ENCODE measurements at regions not wholly inside any gene's neighbourhood (a gene's known extent, or its start where the extent isn't known, plus 50 kb on each side); places are given as distances from the start of the nearest gene placed in this dataset.

GRCh38 chr6:88232753-88233152, 66.6 kb upstream of the CNR1 start:
- Mint-ChIP-seq H3K27ac (ENCODE audit: unreplicated experiment) (no peak overlapping the region), H3K27me3 (ENCODE audit: unreplicated experiment) (peaks cover 5% of the 10 kb centered on the region), H3K36me3 (ENCODE audit: unreplicated experiment) (peaks cover 37% of the 10 kb centered on the region), H3K4me3 (ENCODE audit: unreplicated experiment) (no peak overlapping the region), H3K4me1 (ENCODE audit: low read depth, unreplicated experiment) (no peaks in the 10 kb centered on the region), H3K9me3 (ENCODE audit: unreplicated experiment) (peaks cover 13% of the 10 kb centered on the region)
- no peak for DNase-seq
- TF ChIP-seq CTCF (IDR thresholded peaks at IDR 0.05; ENCODE audit: partially characterized antibody, unreplicated experiment): no peak

- Mint-ChIP-seq H3K9me3 (ENCODE audit: unreplicated experiment) (no peaks in the 10 kb centered on the region), H3K36me3 (ENCODE audit: unreplicated experiment) (peaks cover 1% of the 10 kb centered on the region), H3K27me3 (ENCODE audit: unreplicated experiment) (no peaks in the 10 kb centered on the region), H3K4me1 (ENCODE audit: low read depth, unreplicated experiment) (peaks cover 4% of the 10 kb centered on the region), H3K4me3 (ENCODE audit: unreplicated experiment) (no peak overlapping the region), H3K27ac (ENCODE audit: unreplicated experiment) (no peak overlapping the region)
- no peak for TF ChIP-seq CTCF (IDR thresholded peaks at IDR 0.05; ENCODE audit: partially characterized antibody, unreplicated experiment)
- DNase-seq: no peak
Measured at GRCh38 chr6:88223298-88223697, 57.2 kb upstream of the CNR1 start.

- H3K27me3 Mint-ChIP-seq (ENCODE audit: unreplicated experiment): no peaks in the 10 kb centered on the region
- DNase-seq: no peak
Measured at GRCh38 chr6:88220493-88220892, 54.3 kb upstream of the CNR1 start.

GRCh38 chr6:88216182-88216581, 50.0 kb upstream of the CNR1 start:
- peaks cover 7% of the 10 kb centered on the region for H3K4me1 Mint-ChIP-seq (ENCODE audit: low read depth, unreplicated experiment)
- H3K36me3 Mint-ChIP-seq (ENCODE audit: unreplicated experiment): peaks cover 5% of the 10 kb centered on the region
- H3K27ac Mint-ChIP-seq (ENCODE audit: unreplicated experiment): no peak overlapping the region
- TF ChIP-seq CTCF (IDR thresholded peaks at IDR 0.05; ENCODE audit: partially characterized antibody, unreplicated experiment): no peak
- H3K4me3 Mint-ChIP-seq (ENCODE audit: unreplicated experiment): no peak overlapping the region
- H3K27me3 Mint-ChIP-seq (ENCODE audit: unreplicated experiment): no peaks in the 10 kb centered on the region
- no peaks in the 10 kb centered on the region for H3K9me3 Mint-ChIP-seq (ENCODE audit: unreplicated experiment)
- DNase-seq: no peak

More at GRCh38 chr6:88220493-88220892, 54.3 kb upstream of the CNR1 start:
- Mint-ChIP-seq H3K9me3 (ENCODE audit: unreplicated experiment) (no peaks in the 10 kb centered on the region), H3K4me3 (ENCODE audit: unreplicated experiment) (no peak overlapping the region), H3K27ac (ENCODE audit: unreplicated experiment) (no peak overlapping the region), H3K4me1 (ENCODE audit: low read depth, unreplicated experiment) (peaks cover 4% of the 10 kb centered on the region), H3K36me3 (ENCODE audit: unreplicated experiment) (peaks cover 5% of the 10 kb centered on the region)
- TF ChIP-seq CTCF (IDR thresholded peaks at IDR 0.05; ENCODE audit: partially characterized antibody, unreplicated experiment): no peak

Data from glutamatergic neuron (in vitro differentiated cells).